Peyer's patch (tissue), 4 donors: ENCODE measurements at regions not wholly inside any gene's neighbourhood (a gene's known extent, or its start where the extent isn't known, plus 50 kb on each side); places are given as distances from the start of the nearest gene placed in this dataset.

ENCODE experiments used
- DNase-seq, 3 donors: peaks; one replicate each; pipeline ENCODE4 v3.0.0-alpha.2; 2017 to 2019
- H3K27ac ChIP-seq, 4 donors: fragments of 200-600 bp; sonication (generic); one replicate each; pipeline ENCODE4 v1.5.1; 2016 to 2019
- H3K27me3 ChIP-seq, 2 donors: fragments of 200-600 bp; sonication (generic); one replicate each; pipeline ENCODE4 v1.5.1; 2019
- H3K36me3 ChIP-seq, 3 donors: fragments of 200-600 bp; sonication (generic); one replicate each; pipeline ENCODE4 v1.5.1; 2016 to 2019
- H3K4me1 ChIP-seq, 4 donors: fragments of 200-600 bp; sonication (generic); one replicate each; pipeline ENCODE4 v1.5.1; 2016 to 2019
- H3K4me3 ChIP-seq, 4 donors: fragments of 200-600 bp; sonication (generic); 1 replicate in 3 of 4; 2 replicates in 1 of 4; pipeline ENCODE4 v1.5.1; 2016 to 2019; ENCODE audit warnings: mild to moderate bottlenecking in 1 of 4
- H3K9me3 ChIP-seq, 4 donors: fragments of 200-600 bp; sonication (generic); one replicate each; pipeline ENCODE4 v1.5.1; 2016 to 2019; ENCODE audit warnings: mild to moderate bottlenecking in 1 of 4
- CTCF ChIP-seq, 6 experiments: fragments of 450-650 bp in 4 of 6; fragments of 200-600 bp in 2 of 6; sonication (generic) in 1 of 6; IDR thresholded peaks; one replicate each; pipeline ENCODE4 v1.5.1; 2017 to 2019; ENCODE audit warnings: antibody characterized with exemption in 6 of 6, mild to moderate bottlenecking in 3 of 6, moderate library complexity in 1 of 6
- POLR2A ChIP-seq, 2 donors: fragments of 450-650 bp; IDR thresholded peaks; one replicate each; pipeline ENCODE4 v1.5.1; 2017; ENCODE audit warnings: antibody characterized with exemption in 2 of 2, mild to moderate bottlenecking in 2 of 2, moderate library complexity in 2 of 2

- Histone ChIP-seq H3K36me3 (no peaks in the 10 kb centered on the region), H3K4me1 (peaks cover 0 to 3% (median under 1%) of the 10 kb centered on the region in 4 donors), H3K27ac (no peak overlapping the region), H3K27me3 (no peaks in the 10 kb centered on the region), H3K4me3 (no peak overlapping the region), H3K9me3 (no peaks in the 10 kb centered on the region)
- TF ChIP-seq CTCF (IDR thresholded peaks at IDR 0.05): no peak
- TF ChIP-seq POLR2A (IDR thresholded peaks at IDR 0.05): no peak
- DNase-seq: no peak
These were observed 311.0 kb upstream of the JARID2 start for GRCh38 chr6:14934844-14935243.

- Histone ChIP-seq H3K9me3 (no peaks in the 10 kb centered on the region), H3K36me3 (no peaks in the 10 kb centered on the region), H3K4me1 (no peaks in the 10 kb centered on the region), H3K4me3 (no peak overlapping the region), H3K27me3 (no peaks in the 10 kb centered on the region), H3K27ac (no peak overlapping the region)
- TF ChIP-seq POLR2A (IDR thresholded peaks at IDR 0.05) (no peak), CTCF (IDR thresholded peaks at IDR 0.05) (no peak)
- no peak for DNase-seq
These were observed 309.0 kb upstream of the JARID2 start for GRCh38 chr6:14936861-14937260.

GRCh38 chr6:14943116-14943515 is 302.8 kb upstream of the JARID2 start:
- DNase-seq: no peak
- TF ChIP-seq CTCF (IDR thresholded peaks at IDR 0.05): no peak
- no peak for TF ChIP-seq POLR2A (IDR thresholded peaks at IDR 0.05)
- Histone ChIP-seq H3K9me3 (no peaks in the 10 kb centered on the region), H3K27me3 (no peaks in the 10 kb centered on the region), H3K4me1 (no peaks in the 10 kb centered on the region), H3K27ac (no peak overlapping the region), H3K4me3 (no peak overlapping the region), H3K36me3 (no peaks in the 10 kb centered on the region)

- Histone ChIP-seq H3K27me3 (no peaks in the 10 kb centered on the region), H3K4me1 (no peaks in the 10 kb centered on the region), H3K9me3 (no peaks in the 10 kb centered on the region), H3K4me3 (no peak overlapping the region), H3K36me3 (no peaks in the 10 kb centered on the region), H3K27ac (no peak overlapping the region)
- no peak for DNase-seq
- TF ChIP-seq CTCF (IDR thresholded peaks at IDR 0.05): no peak
These were observed 301.3 kb upstream of the JARID2 start for GRCh38 chr6:14944593-14944992.

GRCh38 chr6:14945461-14946185 is 300.2 kb upstream of the JARID2 start:
- Histone ChIP-seq H3K9me3 (no peaks in the 10 kb centered on the region), H3K4me3 (no peak overlapping the region), H3K4me1 (no peaks in the 10 kb centered on the region), H3K27ac (no peak overlapping the region), H3K27me3 (no peaks in the 10 kb centered on the region), H3K36me3 (no peaks in the 10 kb centered on the region)
- TF ChIP-seq CTCF (IDR thresholded peaks at IDR 0.05) (no peak), POLR2A (IDR thresholded peaks at IDR 0.05) (no peak)
- no peak for DNase-seq

- Histone ChIP-seq H3K27me3 (no peaks in the 10 kb centered on the region), H3K36me3 (no peaks in the 10 kb centered on the region), H3K27ac (no peak overlapping the region), H3K4me1 (no peaks in the 10 kb centered on the region), H3K4me3 (no peak overlapping the region), H3K9me3 (no peaks in the 10 kb centered on the region)
- no peak for TF ChIP-seq POLR2A (IDR thresholded peaks at IDR 0.05)
- no peak for TF ChIP-seq CTCF (IDR thresholded peaks at IDR 0.05)
- no peak for DNase-seq
These were observed 299.1 kb upstream of the JARID2 start for GRCh38 chr6:14946753-14947152.
